ENCODE measurements at regions not wholly inside any gene's neighbourhood (a gene's known extent, or its start where the extent isn't known, plus 50 kb on each side); places are given as distances from the start of the nearest gene placed in this dataset.
"Not testable (repeated sequence)": the region's sequence is repeated elsewhere in the genome, so short reads cannot be mapped to it uniquely, and the experiment has no call there.

GRCh38 chr6:164344801-164345291, 930.3 kb downstream of the QKI start:
- H3K4me3 ChIP-seq: no peak overlapping the region
- no peaks in the 10 kb centered on the region for H3K36me3 ChIP-seq
- no peaks in the 10 kb centered on the region for H3K9me3 ChIP-seq
- no peak for TF ChIP-seq POLR2AphosphoS5 (IDR thresholded peaks at IDR 0.05)
- TF ChIP-seq, protein P1, sequence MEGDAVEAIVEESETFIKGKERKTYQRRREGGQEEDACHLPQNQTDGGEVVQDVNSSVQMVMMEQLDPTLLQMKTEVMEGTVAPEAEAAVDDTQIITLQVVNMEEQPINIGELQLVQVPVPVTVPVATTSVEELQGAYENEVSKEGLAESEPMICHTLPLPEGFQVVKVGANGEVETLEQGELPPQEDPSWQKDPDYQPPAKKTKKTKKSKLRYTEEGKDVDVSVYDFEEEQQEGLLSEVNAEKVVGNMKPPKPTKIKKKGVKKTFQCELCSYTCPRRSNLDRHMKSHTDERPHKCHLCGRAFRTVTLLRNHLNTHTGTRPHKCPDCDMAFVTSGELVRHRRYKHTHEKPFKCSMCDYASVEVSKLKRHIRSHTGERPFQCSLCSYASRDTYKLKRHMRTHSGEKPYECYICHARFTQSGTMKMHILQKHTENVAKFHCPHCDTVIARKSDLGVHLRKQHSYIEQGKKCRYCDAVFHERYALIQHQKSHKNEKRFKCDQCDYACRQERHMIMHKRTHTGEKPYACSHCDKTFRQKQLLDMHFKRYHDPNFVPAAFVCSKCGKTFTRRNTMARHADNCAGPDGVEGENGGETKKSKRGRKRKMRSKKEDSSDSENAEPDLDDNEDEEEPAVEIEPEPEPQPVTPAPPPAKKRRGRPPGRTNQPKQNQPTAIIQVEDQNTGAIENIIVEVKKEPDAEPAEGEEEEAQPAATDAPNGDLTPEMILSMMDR (IDR thresholded peaks at IDR 0.05): no peak
- no peak for TF ChIP-seq POLR2A (IDR thresholded peaks at IDR 0.05)
- no peak for TF ChIP-seq EP300 (IDR thresholded peaks at IDR 0.05)
- no peak for DNase-seq (ENCODE audit: low spot score in 2 of 2)
- WGBS: 60% methylated on average over 7 of the region's 7 CpGs
- no peaks in the 10 kb centered on the region for H3K4me1 ChIP-seq
- no peaks in the 10 kb centered on the region for H3K27me3 ChIP-seq
- H3K27ac ChIP-seq: peak overlapping the region; percentile 27

DNA sequence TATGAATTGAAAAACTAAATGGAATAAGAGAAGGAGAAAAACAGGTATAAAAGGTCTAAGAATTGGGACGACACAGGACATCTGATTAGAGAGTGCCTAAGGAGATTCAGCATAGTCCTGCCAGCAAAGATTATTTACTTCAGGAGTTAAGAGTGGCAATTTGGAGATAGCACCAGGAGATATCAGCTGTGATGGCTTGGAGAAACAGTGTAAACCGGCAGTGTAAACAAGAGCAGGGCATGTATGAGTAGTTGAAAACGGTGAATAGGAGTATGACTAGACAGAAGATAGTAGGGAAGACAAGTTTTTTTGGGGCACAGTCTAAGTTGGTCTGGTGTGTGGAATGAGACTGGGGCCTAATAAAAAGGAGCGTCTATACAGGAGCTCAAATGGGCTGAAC, 924.9 kb downstream of the QKI start:
- H3K4me3 ChIP-seq; DNase-seq (ENCODE audit: low spot score in 2 of 2): not testable (repeated sequence)
- WGBS: 91% methylated on average over 4 of the region's 4 CpGs

GRCh38 chr6:164337925-164338397, 923.4 kb downstream of the QKI start:
- no peaks in the 10 kb centered on the region for H3K9me3 ChIP-seq
- 94% methylated on average over 4 of the region's 4 CpGs for WGBS
- no peaks in the 10 kb centered on the region for H3K27me3 ChIP-seq
- H3K36me3 ChIP-seq: no peaks in the 10 kb centered on the region
- H3K4me3 ChIP-seq: no peak overlapping the region
- TF ChIP-seq EP300 (IDR thresholded peaks at IDR 0.05) (no peak), POLR2A (IDR thresholded peaks at IDR 0.05) (no peak), POLR2AphosphoS5 (IDR thresholded peaks at IDR 0.05) (no peak)
- TF ChIP-seq, protein P1 (IDR thresholded peaks at IDR 0.05): no peak
- no peak overlapping the region for H3K27ac ChIP-seq
- DNase-seq (ENCODE audit: low spot score in 2 of 2): no peak
- H3K4me1 ChIP-seq: no peaks in the 10 kb centered on the region

More for the DNA sequence above, 924.9 kb downstream of the QKI start:
- H3K27me3 ChIP-seq, H3K9me3 ChIP-seq, H3K36me3 ChIP-seq, H3K27ac ChIP-seq, H3K4me1 ChIP-seq: not testable (repeated sequence)

DNA sequence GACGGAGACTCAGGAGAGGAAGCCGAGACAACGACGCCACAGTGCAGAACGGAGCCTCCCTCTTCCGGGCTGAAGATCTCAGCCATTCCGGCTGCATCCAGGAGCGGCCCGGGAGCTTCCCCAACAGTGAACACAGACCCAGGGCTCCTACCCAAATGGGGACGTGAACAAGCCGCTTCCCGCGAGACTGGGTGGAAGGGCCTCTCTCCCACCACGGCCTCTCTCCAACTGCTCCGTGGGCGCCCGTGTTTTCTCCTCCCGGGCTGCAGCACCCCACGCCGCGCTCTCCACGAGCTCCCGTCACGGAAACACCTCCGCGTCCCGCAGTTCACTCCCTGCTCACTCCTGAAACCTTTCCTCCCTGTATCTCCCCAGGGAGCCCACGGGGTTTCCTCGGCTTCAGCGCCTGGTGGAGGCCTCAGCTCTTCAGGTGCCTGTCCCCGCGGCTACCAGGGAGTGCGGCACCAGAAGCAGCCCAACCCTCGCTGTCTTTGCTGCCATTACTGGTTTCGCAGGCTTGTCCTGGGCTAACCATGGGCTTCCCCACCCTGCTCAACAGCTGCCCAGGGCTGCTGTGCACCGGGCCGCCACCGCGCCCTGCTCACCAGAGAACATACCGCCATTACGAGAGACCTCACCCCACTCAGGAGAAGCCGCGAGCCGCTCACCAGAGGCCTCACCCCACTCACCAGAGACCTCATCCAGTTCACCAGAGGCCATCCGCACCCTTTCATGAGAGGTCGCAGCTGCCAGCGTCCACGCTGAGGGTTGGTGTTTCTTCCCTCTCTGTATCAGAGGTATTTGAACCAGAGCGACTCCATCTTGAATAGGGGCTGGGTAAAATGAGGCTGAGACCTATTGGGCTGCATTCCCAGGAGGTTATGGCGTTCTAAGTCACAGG, 922.8 kb downstream of the QKI start:
- no peaks in the 10 kb centered on the region for H3K27me3 ChIP-seq
- TF ChIP-seq EP300 (IDR thresholded peaks at IDR 0.05) (no peak), POLR2A (IDR thresholded peaks at IDR 0.05) (no peak), POLR2AphosphoS5 (IDR thresholded peaks at IDR 0.05) (no peak)
- TF ChIP-seq, protein P1 (IDR thresholded peaks at IDR 0.05): no peak
- no peak overlapping the region for H3K4me3 ChIP-seq
- H3K36me3 ChIP-seq: no peaks in the 10 kb centered on the region
- 95% methylated on average over 50 of the region's 50 CpGs for WGBS
- DNase-seq (ENCODE audit: low spot score in 2 of 2): no peak
- no peaks in the 10 kb centered on the region for H3K4me1 ChIP-seq
- H3K9me3 ChIP-seq: no peaks in the 10 kb centered on the region
- no peak overlapping the region for H3K27ac ChIP-seq

DNA sequence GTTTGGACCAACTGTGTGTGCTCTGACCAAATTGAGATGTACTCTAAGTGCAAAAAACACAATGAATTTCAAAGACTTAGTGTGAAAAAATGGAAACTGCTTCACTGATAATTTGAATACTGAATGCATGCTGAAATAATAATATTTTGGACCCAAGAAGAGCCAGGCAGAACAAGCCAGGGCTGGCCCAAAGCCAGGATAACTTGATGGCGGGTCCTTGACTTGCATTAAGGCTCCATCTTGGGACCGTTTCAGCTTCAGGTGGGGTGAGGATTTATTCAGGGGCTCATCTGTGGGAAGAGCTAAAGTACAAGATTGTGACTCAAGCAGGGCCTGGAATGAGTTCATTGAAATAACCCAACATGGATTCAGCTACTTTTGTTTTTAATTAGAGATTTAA, 921.9 kb downstream of the QKI start:
- TF ChIP-seq POLR2AphosphoS5 (IDR thresholded peaks at IDR 0.05) (no peak), POLR2A (IDR thresholded peaks at IDR 0.05) (no peak), EP300 (IDR thresholded peaks at IDR 0.05) (no peak)
- TF ChIP-seq, protein P1 (IDR thresholded peaks at IDR 0.05): no peak
- H3K27me3 ChIP-seq: no peaks in the 10 kb centered on the region
- H3K9me3 ChIP-seq: no peaks in the 10 kb centered on the region
- WGBS: 57% methylated on average over 2 of the region's 2 CpGs
- no peak overlapping the region for H3K4me3 ChIP-seq
- no peak overlapping the region for H3K27ac ChIP-seq
- no peak for DNase-seq (ENCODE audit: low spot score in 2 of 2)
- H3K4me1 ChIP-seq: no peaks in the 10 kb centered on the region
- no peaks in the 10 kb centered on the region for H3K36me3 ChIP-seq
